GM18858 (cell line): ENCODE measurements at regions not wholly inside any gene's neighbourhood (a gene's known extent, or its start where the extent isn't known, plus 50 kb on each side); places are given as distances from the start of the nearest gene placed in this dataset.
"Not testable (repeated sequence)": the region's sequence is repeated elsewhere in the genome, so short reads cannot be mapped to it uniquely, and the experiment has no call there.

Source experiments
- ATAC-seq: cut with Tn5 transposase; IDR thresholded peaks from one replicate; pipeline ENCODE4 v1.9.1; 2021; ENCODE audit not compliant: unreplicated experiment

GRCh38 chr18:60020107-60020925 is 120.5 kb downstream of the PMAIP1 start:
- no peak for ATAC-seq

DNA sequence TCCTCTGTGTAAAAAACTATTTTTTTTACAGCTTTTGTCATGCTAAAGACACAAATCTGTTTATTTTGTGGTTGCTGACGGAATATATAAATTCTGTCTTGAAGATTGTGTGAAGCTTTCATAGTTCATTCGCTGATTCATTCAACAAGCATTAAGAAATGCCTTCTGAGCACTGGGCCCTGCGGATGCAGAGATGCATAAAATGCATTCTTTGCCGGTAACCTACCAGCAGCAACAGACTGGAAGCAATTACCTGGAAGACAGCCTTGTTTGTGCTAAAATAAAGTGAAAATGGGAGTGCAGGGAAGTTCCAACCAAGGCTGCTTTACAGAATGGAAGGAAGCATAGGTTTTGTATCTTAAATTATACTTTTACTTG is 119.7 kb downstream of the PMAIP1 start:
- no peak for ATAC-seq

DNA sequence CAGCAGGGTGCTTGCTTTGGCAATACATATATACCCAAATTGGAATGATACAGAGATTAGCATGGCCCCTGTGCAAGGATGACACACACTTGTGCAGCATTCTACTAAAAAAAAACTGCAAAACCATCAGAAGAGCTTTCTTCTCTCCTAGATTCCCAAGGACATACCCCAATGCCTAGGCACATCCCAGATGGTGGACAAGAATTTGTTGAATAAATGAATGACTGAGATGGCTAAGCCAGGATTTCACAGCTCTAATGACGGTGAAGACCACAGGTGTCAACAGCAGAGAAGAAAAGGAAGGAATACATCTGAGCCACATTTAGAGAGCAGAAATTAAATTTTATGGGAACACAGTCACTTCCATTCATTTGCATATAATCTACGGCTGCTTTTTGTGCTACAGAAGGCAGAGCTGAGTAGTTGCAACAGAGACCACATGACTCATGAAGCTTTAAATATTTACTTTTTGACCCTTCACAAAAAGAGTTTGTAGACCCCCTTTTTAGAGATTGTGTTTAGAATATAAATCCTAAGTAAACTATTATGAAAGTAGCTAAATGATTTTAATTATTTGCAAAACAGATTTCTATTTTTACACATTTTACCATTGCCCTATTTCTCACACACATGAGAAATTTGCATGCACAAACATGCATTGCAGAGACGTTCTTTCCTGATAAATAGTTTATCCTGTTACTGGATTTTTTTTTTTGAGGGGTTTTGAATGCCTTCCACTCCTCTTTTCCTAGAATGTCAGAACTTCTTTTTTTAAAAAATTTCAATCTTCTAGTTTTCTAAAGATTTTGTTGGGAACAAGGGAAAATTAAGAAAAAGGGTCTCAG is 119.0 kb downstream of the PMAIP1 start:
- ATAC-seq: no peak

DNA sequence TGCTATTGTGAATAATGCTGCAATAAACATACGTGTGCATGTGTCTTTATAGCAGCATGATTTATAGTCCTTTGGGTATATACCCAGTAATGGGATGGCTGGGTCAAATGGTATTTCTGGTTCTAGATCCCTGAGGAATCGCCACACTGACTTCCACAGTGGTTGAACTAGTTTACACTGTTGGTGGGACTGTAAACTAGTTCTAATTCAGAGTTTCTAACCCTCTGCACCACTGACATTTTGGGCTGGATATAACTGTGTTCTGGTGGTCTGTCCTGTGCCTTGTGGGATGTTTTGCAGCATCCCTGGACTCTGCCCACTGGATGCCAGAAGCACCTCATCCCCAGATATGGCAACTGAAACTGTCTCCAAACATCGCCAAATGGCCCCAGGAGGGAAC is 118.3 kb downstream of the PMAIP1 start:
- ATAC-seq: not testable (repeated sequence)

- ATAC-seq: no peak
Observed at GRCh38 chr18:60017371-60017770, 117.6 kb downstream of the PMAIP1 start.

GRCh38 chr18:60015826-60016225 is 116.0 kb downstream of the PMAIP1 start:
- not testable (repeated sequence) for ATAC-seq

DNA sequence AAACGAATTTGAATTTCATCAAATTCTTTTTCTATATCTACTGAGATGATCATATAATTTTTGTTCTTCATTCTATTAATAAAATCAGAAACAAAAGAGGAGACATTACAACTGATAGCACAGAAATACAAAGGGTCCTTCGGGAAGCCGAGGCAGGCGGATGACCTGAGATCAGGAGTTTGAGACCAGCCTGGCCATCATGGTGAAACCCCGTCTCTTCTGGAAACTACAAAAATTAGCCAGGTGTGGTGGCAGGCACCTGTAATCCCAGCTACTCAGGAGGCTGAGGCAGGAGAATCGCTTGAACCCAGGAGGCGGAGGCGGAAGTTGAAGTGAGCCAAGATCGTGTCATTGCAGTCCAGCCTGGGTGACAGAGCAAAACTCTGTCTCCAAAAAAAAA is 113.4 kb downstream of the PMAIP1 start:
- ATAC-seq: not testable (repeated sequence)

GRCh38 chr18:60010984-60011383 is 111.2 kb downstream of the PMAIP1 start:
- no peak for ATAC-seq

DNA sequence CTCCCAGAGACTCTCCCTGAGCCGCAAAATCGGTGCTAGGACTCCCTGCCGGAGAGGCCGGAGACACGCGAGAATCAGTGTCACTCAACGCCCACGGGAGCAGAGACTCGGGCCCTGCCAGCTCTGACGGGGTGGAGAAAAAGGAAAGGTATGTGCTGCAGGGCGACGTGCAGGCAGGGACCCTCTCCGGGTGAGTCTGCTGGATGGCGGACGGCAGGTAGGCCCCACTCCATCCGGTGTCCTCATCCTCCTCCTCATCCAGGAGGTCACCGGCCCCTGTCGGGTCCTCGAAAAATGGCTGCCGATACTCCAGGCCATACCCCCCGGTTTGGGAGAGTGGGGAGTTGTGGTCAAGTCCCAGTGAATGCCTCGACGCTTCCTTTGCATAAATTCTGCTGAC is 110.7 kb downstream of the PMAIP1 start:
- no peak for ATAC-seq

DNA sequence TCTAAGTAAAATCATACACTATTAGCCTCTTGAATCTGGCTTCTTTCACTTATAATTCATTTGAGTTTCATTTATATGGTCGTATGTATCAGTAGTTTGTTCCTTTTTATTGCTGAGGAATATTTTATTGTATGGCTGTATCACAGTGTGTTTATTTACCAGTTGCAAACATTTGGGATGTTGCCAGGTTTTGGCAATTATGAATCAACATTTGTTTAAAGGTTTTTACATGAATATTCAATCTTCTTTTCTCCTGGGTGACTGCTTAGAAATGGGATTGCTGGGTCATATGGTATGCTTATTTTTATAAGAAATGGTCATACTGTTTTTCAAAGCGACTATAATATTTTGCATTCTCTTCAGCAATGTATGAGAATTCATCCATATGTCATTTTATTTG is 107.9 kb downstream of the PMAIP1 start:
- ATAC-seq: no peak

- no peak for ATAC-seq
Observed at GRCh38 chr18:60003610-60004185, 103.9 kb downstream of the PMAIP1 start.

DNA sequence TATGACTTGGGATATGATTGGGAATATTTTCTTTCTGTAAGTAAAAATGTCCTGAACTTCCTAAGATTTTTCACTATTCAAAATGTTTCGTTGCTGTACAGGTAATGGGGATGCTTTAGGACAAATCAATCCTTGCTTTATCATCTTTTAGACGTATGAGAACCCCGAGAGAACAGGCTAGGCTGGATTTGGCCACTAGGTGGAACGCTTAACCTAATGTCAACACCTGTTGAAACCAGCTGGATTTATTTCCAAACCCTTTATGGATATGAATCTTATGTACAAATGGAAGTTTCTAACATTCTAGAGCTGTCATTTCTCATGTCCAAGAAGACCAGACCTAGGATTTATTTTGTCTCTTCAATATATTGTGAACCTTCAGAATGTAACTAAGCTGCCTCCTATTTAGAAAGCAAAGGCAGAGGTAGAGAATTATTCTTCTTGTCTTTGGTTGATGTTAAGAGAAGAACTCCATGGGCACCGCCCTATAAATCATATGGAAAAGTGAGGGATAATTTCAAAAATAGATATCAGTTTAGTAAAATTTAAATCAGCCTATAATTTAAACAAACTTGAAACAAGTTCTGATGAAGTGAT is 96.7 kb downstream of the PMAIP1 start:
- no peak for ATAC-seq

DNA sequence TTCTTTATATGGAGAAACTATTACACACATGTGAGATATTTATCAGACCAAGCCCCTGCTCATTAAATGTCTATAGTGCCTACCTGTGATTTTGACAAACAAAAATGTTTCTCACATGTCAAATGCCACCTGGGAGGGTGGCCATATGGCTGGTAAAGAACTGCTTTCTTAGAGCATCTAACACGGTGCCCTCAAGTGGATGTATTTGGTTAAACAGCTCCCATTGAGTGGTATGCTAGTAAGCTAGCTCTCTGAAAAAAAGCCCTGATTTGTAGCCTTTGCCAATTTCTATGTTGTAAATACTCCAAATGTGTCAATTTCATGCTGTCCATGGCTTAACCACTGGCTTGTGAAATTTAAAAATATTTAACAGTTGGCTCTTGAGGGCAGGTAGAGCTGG is 94.6 kb downstream of the PMAIP1 start:
- peak; percentile 73 for ATAC-seq

DNA sequence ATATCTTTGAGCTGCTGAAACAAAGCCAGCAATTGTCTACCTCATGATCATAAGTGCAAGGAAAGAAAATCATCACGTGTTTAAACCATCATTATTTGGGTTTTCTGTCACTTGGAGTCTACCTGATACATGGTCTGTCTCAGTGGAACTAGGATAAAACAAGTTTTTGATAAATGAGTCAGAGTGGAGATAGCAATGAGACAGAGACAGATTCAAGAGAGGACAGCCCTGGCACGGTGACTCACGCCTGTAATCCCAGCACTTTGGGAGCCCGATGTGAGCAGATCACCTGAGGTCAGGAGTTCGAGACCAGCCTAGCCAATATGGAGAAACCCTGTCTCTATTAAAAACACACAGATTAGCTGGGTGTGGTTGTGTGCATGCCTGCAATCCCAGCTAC is 93.8 kb downstream of the PMAIP1 start:
- no peak for ATAC-seq

DNA sequence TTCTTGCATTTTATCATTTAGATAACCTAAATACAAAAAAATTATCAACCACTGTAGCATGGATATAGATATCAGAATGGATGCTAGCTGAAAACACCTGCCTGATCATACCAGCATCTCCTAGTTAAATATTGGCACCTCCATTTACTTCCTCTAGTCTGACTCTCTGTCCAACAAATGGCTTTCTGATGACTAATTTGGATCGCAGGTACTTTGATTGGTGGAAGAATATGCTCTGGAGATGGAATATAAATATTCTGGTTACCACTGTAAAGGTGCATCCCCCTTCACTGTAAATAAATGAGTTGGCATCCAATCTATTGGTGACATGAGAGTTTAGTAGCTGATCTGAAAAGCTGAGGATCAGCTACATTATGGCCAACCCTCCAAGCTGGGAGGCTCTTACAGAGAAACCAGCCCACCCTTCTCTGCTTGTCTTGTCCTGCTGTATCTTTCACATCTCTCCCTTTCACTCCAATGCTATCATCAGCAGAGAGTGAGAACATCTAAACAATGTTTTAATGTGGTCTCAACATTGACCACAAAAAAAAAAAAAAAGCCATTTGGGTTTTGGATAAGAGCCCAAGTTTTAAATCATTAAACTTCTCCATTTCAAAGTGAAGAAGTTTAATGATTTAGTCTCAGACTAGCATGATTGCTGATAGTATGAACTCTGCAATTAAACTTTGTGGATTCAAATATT is 90.5 kb downstream of the PMAIP1 start:
- ATAC-seq: no peak

GRCh38 chr18:59988098-59988706 is 88.4 kb downstream of the PMAIP1 start:
- ATAC-seq: no peak

DNA sequence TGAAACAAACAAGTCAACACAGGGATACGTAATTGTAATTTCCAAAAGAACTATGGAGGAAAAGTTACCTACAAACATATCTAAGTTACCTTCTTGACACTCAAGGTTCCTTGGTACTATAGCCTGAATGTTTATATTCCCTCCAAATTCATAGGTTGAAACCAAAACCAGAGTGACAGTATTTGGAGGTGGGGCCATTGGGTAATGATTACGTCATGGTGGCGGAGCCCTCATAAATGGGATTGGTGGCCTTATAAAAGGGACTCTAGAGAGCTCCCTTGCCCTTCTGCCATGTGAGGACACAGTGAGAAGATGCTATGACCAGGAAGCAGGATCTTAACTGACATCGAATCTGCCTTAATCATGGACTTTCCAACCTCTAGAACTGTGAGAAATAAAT is 87.3 kb downstream of the PMAIP1 start:
- no peak for ATAC-seq

GRCh38 chr18:59986139-59986538 is 86.3 kb downstream of the PMAIP1 start:
- no peak for ATAC-seq

- no peak for ATAC-seq
Observed at GRCh38 chr18:59985289-59985688, 85.5 kb downstream of the PMAIP1 start.

DNA sequence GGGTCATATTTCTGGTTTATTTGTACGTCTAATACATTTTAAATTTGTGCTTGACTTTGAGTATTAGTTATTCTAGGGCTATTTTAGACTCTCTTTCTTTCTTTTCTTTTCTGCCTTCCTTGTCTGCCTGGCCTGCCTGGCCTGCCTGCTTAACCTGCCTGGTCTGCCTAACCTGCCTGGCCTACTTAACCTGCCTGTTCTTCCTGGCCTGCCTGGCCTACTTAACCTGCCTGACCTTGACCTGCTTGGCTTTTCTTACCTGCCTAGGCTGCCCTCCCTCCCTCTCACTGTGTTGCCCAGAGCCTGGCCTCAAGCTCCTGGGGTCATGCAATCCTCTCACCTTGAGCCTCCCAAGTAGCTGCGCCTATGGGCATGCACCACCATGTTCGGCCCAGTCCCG is 83.7 kb downstream of the PMAIP1 start:
- ATAC-seq: no peak
